Astrocyte (in vitro differentiated cells and primary cell): ENCODE measurements at regions not wholly inside any gene's neighbourhood (a gene's known extent, or its start where the extent isn't known, plus 50 kb on each side); places are given as distances from the start of the nearest gene placed in this dataset.

Experiments used
- DNase-seq: peaks from one replicate; pipeline ENCODE4 v3.0.0-alpha.2; 2010; ENCODE audit warnings: low read depth
- FAIRE-seq: peaks from 2 replicates; lab custom pipeline; 2011; peaks lifted over from hg19 to GRCh38; lab: Jason Lieb, UNC
- H2AFZ ChIP-seq: 2 replicates; pipeline ENCODE4 v1.6.0; 2012; ENCODE audit warnings: low read depth, low read length, inconsistent platforms
- H3K27ac ChIP-seq: 2 replicates; pipeline ENCODE4 v1.5.1; 2011; ENCODE audit warnings: low read depth, low read length, inconsistent platforms
- H3K27me3 ChIP-seq: 2 replicates; pipeline ENCODE4 v1.6.0; 2011; ENCODE audit warnings: low read length, inconsistent platforms; ENCODE audit not compliant: insufficient read depth
- H3K36me3 ChIP-seq: 2 replicates; pipeline ENCODE4 v1.5.1; 2011; ENCODE audit warnings: low read length, inconsistent platforms; ENCODE audit not compliant: insufficient read depth
- H3K4me1 ChIP-seq: 2 replicates; pipeline ENCODE4 v1.5.1; 2011; ENCODE audit warnings: low read length, inconsistent platforms; ENCODE audit not compliant: insufficient read depth
- H3K4me2 ChIP-seq: 2 replicates; pipeline ENCODE4 v1.6.0; 2012; ENCODE audit warnings: low read length, inconsistent platforms
- H3K4me3 ChIP-seq: 2 replicates; pipeline ENCODE4 v1.5.1; 2011; ENCODE audit warnings: low read depth, mild to moderate bottlenecking, low read length, inconsistent platforms; ENCODE audit not compliant: insufficient read depth
- H3K79me2 ChIP-seq: 2 replicates; pipeline ENCODE4 v1.6.0; 2012; ENCODE audit warnings: mild to moderate bottlenecking, low read length, inconsistent platforms; ENCODE audit not compliant: insufficient read depth
- H3K9ac ChIP-seq: 2 replicates; pipeline ENCODE4 v1.6.0; 2012; ENCODE audit warnings: mild to moderate bottlenecking, low read length, inconsistent platforms
- H3K9me3 ChIP-seq: 2 replicates; pipeline ENCODE4 v1.5.1; 2012; ENCODE audit warnings: low read depth, mild to moderate bottlenecking, low read length, inconsistent platforms; ENCODE audit not compliant: insufficient read depth
- H4K20me1 ChIP-seq: 2 replicates; pipeline ENCODE4 v1.6.0; 2012; ENCODE audit warnings: low read length, inconsistent platforms; ENCODE audit not compliant: insufficient read depth
- H3K27ac Mint-ChIP-seq: one replicate; pipeline ENCODE4 v1.8.0; 2021; ENCODE audit warnings: mild to moderate bottlenecking, mixed read lengths; ENCODE audit not compliant: unreplicated experiment
- H3K27me3 Mint-ChIP-seq: one replicate; pipeline ENCODE4 v1.8.0; 2021; ENCODE audit warnings: low read depth, mixed read lengths; ENCODE audit not compliant: unreplicated experiment
- H3K36me3 Mint-ChIP-seq: one replicate; pipeline ENCODE4 v1.8.0; 2021; ENCODE audit warnings: low read depth, mixed read lengths; ENCODE audit not compliant: unreplicated experiment
- H3K4me1 Mint-ChIP-seq: one replicate; pipeline ENCODE4 v1.8.0; 2021; ENCODE audit warnings: low read depth, mixed read lengths; ENCODE audit not compliant: unreplicated experiment
- H3K4me3 Mint-ChIP-seq: one replicate; pipeline ENCODE4 v1.8.0; 2021; ENCODE audit warnings: mild to moderate bottlenecking, moderate library complexity, mixed read lengths; ENCODE audit not compliant: unreplicated experiment
- H3K9me3 Mint-ChIP-seq: one replicate; pipeline ENCODE4 v1.8.0; 2021; ENCODE audit warnings: mild to moderate bottlenecking, mixed read lengths; ENCODE audit not compliant: unreplicated experiment
- EZH2 ChIP-seq: IDR thresholded peaks from 2 replicates; pipeline ENCODE4 v1.6.1; 2012; ENCODE audit warnings: mild to moderate bottlenecking, low read length, inconsistent platforms; ENCODE audit not compliant: insufficient read depth
- TF ChIP-seq, protein P1 (sequence below): IDR thresholded peaks from 2 replicates; pipeline ENCODE4 v1.5.1; 2011; ENCODE audit warnings: low read depth, mild to moderate bottlenecking, inconsistent platforms, low read length, moderate library complexity; ENCODE audit not compliant: insufficient read depth

DNA sequence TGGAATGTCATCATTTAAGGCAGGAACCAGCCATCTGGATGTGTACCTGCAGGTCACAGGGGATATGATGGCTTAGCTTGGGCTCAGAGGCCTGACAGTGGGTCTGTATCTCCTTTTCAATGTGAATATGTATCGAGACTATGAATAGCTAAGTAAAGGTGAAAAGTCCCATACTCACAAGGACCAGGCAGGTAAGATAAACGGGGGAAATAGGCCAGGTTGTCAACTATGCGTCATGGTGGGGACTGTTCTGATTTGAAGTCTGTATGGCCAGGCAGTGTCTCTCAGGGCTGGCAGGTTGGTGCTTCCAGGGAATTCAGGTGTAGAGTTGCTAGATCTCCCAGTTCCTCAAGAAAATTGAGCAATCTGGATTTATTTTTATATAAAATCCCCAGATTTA is 987.9 kb upstream of the WWC1 start:
- DNase-seq = no peak
- Histone ChIP-seq H3K27me3 (no peaks in the 10 kb centered on the region), H3K4me2 (no peak overlapping the region), H2AFZ (no peak overlapping the region), H4K20me1 (no peaks in the 10 kb centered on the region), H3K79me2 (no peaks in the 10 kb centered on the region), H3K4me3 (no peak overlapping the region), H3K4me1 (no peaks in the 10 kb centered on the region), H3K27ac (no peak overlapping the region), H3K36me3 (no peaks in the 10 kb centered on the region), H3K9me3 (no peaks in the 10 kb centered on the region), H3K9ac (no peak overlapping the region)
- no peaks in the 10 kb centered on the region for H3K36me3 Mint-ChIP-seq
- no peak for TF ChIP-seq EZH2
- TF ChIP-seq, protein P1, sequence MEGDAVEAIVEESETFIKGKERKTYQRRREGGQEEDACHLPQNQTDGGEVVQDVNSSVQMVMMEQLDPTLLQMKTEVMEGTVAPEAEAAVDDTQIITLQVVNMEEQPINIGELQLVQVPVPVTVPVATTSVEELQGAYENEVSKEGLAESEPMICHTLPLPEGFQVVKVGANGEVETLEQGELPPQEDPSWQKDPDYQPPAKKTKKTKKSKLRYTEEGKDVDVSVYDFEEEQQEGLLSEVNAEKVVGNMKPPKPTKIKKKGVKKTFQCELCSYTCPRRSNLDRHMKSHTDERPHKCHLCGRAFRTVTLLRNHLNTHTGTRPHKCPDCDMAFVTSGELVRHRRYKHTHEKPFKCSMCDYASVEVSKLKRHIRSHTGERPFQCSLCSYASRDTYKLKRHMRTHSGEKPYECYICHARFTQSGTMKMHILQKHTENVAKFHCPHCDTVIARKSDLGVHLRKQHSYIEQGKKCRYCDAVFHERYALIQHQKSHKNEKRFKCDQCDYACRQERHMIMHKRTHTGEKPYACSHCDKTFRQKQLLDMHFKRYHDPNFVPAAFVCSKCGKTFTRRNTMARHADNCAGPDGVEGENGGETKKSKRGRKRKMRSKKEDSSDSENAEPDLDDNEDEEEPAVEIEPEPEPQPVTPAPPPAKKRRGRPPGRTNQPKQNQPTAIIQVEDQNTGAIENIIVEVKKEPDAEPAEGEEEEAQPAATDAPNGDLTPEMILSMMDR = no peak
- H3K4me1 Mint-ChIP-seq = peaks cover 3% of the 10 kb centered on the region
- no peak overlapping the region for H3K4me3 Mint-ChIP-seq
- no peak for FAIRE-seq
- H3K9me3 Mint-ChIP-seq = no peaks in the 10 kb centered on the region
- H3K27me3 Mint-ChIP-seq = peaks cover 14% of the 10 kb centered on the region
- H3K27ac Mint-ChIP-seq = no peak overlapping the region

DNA sequence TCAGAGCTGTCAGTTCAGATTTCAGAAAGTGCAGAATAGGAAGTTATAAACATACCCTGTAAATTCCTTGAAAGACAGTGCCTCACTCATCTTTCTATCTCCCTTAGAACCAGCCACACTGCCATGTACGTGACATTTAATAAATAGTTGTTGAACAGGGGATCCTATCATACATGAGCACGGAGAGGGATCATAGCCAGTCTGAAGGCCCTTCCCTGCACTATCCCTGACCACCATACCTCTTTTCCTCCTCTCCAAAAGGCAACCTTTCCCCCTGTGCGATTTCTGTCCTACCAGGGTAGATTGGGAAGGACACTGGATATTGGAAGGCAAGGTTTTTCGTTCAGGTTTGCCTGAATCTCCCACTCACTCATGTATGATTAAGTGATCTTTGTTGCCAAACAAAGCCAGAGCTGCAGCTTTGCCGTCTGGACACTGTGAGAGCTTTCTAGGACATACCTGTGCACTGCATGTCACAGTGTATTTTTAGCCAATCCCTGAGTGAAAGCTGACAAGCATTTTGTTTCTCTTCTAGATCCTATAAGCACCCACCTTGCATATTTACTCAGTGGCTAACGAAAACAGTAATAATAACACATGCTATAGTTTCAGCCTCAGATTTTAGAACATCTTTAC is 986.5 kb upstream of the WWC1 start:
- Histone ChIP-seq H3K27me3 (no peaks in the 10 kb centered on the region), H3K9me3 (no peaks in the 10 kb centered on the region), H2AFZ (peak overlapping the region; percentile 7), H3K36me3 (no peaks in the 10 kb centered on the region), H3K9ac (no peak overlapping the region), H3K4me2 (no peak overlapping the region), H3K4me1 (no peaks in the 10 kb centered on the region), H3K4me3 (no peak overlapping the region), H4K20me1 (no peaks in the 10 kb centered on the region), H3K27ac (no peak overlapping the region), H3K79me2 (no peaks in the 10 kb centered on the region)
- DNase-seq = no peak
- H3K4me3 Mint-ChIP-seq = no peak overlapping the region
- no peaks in the 10 kb centered on the region for H3K9me3 Mint-ChIP-seq
- H3K4me1 Mint-ChIP-seq = peaks cover 3% of the 10 kb centered on the region
- no peak for TF ChIP-seq EZH2
- TF ChIP-seq, protein P1 = no peak
- no peak for FAIRE-seq
- H3K27ac Mint-ChIP-seq = no peak overlapping the region
- no peaks in the 10 kb centered on the region for H3K36me3 Mint-ChIP-seq
- peaks cover 12% of the 10 kb centered on the region for H3K27me3 Mint-ChIP-seq

DNA sequence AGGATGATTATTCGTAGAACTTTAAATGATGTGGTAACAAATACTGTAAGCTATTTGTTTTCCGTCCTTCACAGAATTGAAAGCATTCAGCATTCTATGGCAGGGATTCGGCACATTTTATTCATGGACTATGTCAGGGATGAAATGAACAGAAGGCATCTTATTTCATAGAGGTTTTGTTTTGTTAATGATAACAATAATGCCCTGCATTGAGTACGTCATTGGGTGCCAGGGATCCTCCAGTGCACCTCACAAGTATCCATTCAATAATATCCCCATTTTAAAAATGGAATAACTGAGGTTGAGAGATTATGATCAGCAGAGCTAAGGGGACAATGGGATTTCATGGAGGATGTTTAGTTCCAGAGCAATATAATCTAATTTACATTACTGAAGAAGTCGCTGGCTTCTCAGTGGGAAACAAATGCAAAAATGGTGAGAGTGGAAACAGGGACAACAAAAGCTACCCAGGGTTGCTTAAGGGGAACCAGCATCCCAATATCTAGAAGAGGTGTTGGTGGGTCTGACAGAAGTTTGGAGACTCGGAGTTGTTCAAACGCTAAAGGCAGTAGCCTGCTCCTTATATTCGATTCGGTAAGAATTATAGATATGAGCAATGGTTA is 985.7 kb upstream of the WWC1 start:
- no peaks in the 10 kb centered on the region for H3K36me3 ChIP-seq
- no peak overlapping the region for H3K4me3 ChIP-seq
- no peaks in the 10 kb centered on the region for H3K79me2 ChIP-seq
- H3K27ac ChIP-seq = no peak overlapping the region
- H3K4me1 ChIP-seq = no peaks in the 10 kb centered on the region
- Mint-ChIP-seq H3K36me3 (no peaks in the 10 kb centered on the region), H3K4me3 (no peak overlapping the region), H3K27ac (no peak overlapping the region), H3K4me1 (peaks cover 3% of the 10 kb centered on the region), H3K27me3 (peaks cover 12% of the 10 kb centered on the region), H3K9me3 (no peaks in the 10 kb centered on the region)
- FAIRE-seq = no peak
- no peaks in the 10 kb centered on the region for H3K9me3 ChIP-seq
- no peaks in the 10 kb centered on the region for H4K20me1 ChIP-seq
- no peak overlapping the region for H3K4me2 ChIP-seq
- no peak for DNase-seq
- no peak overlapping the region for H3K9ac ChIP-seq
- TF ChIP-seq, protein P1 = no peak
- TF ChIP-seq EZH2 = no peak
- H3K27me3 ChIP-seq = no peaks in the 10 kb centered on the region
- no peak overlapping the region for H2AFZ ChIP-seq
